Epidermal melanocyte (primary cell): ENCODE measurements at regions not wholly inside any gene's neighbourhood (a gene's known extent, or its start where the extent isn't known, plus 50 kb on each side); places are given as distances from the start of the nearest gene placed in this dataset.
"Not testable (repeated sequence)": the region's sequence is repeated elsewhere in the genome, so short reads cannot be mapped to it uniquely, and the experiment has no call there.

Source experiments
- DNase-seq: peaks from one replicate; pipeline ENCODE4 v3.0.0; 2011; ENCODE audit warnings: low spot score; ENCODE audit not compliant: insufficient read length

GRCh38 chr2:158866082-158866481 lies 71.0 kb downstream of the DAPL1 start:
- not testable (repeated sequence) for DNase-seq

DNA sequence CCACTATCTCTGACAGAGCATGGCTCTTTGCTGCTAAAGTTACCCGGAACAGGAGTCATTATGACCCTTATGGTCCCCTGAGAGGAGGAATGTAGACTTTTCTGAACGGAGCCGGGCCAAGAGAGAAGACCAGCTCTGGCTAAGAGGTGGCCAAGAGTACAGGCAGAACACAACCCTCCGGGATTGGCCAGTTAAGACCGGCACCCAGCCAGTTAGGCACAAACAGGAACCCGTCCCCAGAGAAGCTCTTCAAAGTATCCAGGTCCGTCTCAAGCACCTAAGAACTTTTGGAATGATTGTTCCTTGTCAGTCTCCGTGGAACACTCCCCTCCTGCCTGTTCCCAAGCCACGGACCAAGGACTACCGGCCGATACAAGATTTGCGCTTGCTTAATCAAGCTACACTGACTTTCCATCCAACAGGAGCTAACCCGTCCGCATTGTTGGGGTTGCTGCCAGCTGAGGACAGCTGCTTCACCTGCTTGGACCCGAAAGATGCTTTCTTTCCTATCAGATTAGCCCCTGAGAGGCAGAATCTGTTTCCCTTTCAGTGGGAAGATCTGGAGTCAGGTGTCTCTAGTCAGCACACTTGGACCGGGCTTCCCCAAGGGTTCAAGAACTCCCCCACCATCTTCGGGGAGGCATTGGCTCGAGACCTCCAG lies 72.5 kb downstream of the DAPL1 start:
- not testable (repeated sequence) for DNase-seq

GRCh38 chr2:158868386-158868785 lies 73.3 kb downstream of the DAPL1 start:
- DNase-seq: not testable (repeated sequence)

DNA sequence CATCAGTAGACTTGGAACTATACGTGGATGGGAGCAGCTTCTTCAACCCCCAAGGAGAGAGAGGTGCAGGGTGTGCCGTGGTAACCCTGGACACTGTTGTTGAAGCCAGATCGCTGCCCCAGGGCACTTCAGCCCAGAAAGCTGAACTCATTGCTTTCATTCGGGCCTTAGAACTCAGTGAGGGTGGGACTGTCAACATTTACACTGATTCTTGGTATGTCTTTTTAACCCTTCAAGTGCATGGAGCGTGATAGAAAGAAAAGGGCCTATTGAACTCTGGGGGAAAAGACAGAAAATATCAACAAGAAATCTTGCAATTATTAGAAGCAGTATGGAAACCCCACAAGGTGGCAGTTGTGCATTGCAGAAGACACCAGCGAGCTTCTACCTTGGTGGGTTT lies 74.0 kb downstream of the DAPL1 start:
- DNase-seq: not testable (repeated sequence)

DNA sequence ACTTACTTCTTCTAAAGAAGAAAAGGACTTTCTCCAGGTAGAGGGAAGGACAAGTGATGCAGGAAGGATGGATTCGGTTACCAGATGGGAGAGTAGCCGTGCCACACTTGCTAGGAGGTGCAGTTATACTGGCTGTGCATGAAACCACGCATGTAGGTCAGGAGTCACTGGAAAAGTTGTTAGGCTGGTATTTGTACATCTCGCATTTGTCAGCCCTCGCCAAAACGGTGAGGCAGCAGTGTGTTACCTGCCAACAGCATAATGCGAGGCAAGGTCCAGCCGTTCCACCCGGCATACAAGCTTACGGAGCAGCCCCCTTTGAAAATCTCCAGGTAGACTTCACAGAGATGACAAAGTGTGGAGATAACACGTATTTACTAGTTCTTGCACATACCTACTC lies 74.5 kb downstream of the DAPL1 start:
- DNase-seq: not testable (repeated sequence)

- DNase-seq: no peak
Measured at GRCh38 chr2:158878003-158878402, 82.9 kb downstream of the DAPL1 start.

GRCh38 chr2:158879229-158879903 lies 84.2 kb downstream of the DAPL1 start:
- DNase-seq: no peak

DNA sequence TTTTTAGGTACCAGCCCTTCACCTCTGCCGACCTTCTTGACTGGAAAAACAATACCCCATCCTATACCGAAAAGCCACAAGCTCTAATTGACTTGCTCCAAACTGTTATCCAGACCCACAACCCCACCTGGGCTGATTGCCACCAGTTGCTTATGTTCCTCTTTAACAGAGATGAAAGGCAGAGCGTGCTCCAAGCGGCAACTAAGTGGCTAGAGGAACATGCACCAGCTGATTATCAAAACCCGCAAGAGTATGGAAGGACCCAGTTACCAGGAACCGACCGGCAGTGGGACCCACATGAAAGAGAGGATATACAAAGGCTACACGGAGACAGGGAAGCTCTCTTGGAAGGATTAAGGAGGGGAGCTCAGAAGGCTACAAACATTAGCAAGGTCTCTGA lies 86.1 kb upstream of the TANC1 start:
- DNase-seq: no peak

GRCh38 chr2:158884552-158884951 lies 83.9 kb upstream of the TANC1 start:
- DNase-seq: not testable (repeated sequence)

DNA sequence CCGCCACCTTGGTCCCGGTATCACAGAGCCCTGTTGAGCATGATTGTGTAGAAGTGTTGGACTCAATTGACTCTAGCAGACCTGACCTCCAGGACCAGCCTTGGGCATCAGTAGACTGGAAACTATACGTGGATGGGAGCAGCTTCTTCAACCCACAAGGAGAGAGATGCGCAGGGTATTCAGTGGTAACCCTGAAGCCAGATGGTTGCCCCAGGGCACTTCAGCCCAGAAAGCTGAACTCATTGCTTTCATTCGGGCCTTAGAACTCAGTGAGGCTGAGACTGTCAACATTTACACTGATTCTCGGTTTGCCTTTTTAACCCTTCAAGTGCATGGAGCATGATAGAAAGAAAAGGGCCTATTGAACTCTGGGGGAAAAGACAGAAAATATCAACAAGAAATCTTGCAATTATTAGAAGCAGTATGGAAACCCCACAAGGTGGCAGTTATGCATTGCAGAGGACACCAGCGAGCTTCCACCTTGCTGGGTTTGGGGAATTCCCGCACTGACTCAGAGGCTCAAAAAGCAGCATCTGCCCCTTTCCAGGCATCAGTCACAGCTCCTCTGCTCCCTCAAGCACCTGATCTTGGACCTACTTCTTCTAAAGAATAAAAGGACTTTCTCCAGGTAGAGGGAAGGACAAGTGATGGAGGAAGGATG lies 83.3 kb upstream of the TANC1 start:
- DNase-seq: not testable (repeated sequence)

DNA sequence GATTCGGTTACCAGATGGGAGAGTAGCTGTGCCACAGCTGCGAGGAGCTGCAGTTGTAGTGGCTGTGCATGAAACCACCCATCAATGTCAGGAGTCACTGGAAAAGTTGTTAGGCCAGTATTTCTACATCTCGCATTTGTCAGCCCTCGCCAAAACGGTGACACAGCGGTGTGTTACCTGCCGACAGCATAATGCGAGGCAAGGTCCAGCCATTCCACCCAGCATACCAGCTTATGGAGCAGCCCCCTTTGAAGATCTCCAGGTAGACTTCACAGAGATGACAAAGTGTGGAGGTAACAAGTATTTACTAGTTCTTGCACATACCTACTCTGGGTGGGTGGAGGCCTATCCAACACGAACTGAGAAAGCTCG lies 82.8 kb upstream of the TANC1 start:
- not testable (repeated sequence) for DNase-seq

DNA sequence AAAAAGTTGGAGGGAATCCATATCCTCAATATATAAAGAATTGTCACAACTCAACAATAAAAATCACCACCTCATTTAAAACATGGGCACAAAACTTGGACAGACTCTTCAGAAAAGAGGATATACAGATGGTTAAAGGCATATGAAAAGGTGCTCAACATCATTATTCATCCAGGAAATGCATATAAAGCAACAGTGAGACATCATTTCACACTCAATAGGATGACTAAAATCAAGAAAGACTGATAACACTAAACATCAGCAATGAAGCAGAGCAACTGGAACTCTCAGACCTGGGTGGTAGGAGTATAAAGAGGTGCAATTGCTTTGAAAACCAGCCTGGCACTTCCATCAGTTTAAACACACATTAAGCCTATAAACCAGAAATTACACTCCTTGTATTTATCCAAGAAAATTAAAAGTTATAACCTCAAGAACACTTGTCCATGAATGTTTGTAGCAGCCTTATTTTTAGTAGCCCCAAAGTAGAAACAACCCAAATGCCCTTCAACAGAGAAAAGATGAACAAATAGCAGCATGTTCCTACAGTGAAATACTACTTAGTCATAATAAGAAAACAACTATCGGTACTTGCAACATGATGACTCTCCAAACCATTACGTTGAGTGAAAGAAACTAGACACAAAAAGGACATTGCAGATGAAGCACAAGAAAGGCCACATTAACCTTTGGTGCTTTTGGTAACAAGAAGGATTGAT lies 79.1 kb upstream of the TANC1 start:
- no peak for DNase-seq

- DNase-seq: no peak
Measured at GRCh38 chr2:158890296-158890905, 78.0 kb upstream of the TANC1 start.

DNA sequence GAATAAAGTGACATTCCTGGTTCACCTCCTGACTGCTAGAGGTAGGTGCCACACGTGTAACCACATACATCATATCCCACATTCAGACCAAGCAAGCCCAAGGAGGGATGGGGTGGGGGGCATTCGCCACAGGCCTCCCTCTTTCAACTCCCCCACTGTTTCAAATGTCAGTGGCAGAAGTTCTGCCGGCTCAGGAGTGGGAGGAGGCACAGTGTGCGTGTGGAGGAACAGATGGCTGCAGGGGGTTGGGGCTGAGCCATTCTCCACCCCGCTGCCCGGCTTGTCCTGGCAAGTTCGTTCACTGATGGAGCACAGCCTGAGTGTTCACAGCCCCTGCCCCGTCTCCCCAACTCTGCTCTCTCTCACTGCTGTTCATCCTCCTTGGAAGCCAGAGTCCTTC lies 75.4 kb upstream of the TANC1 start:
- peak; percentile 60 for DNase-seq

- no peak for DNase-seq
Measured at GRCh38 chr2:158893474-158893873, 75.0 kb upstream of the TANC1 start.

DNA sequence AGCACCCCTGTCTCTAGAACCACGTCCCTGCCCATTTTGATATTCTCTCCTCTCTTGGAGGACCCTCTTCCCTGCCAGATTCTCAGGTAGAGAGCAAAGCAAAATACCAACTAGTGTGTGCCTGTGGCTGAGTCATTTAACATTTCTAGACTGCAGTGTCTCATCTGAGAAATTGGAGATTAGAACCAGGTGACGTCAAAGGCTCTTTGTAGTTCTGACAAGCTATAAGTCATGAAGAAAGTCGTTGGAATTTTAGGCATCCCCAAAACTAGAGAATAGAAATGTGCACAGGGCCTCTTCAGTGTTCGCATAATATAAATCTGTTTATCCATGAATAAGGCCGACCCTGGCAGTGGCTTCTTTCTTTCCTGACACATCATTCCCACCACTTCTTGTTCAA lies 74.4 kb upstream of the TANC1 start:
- no peak for DNase-seq

DNA sequence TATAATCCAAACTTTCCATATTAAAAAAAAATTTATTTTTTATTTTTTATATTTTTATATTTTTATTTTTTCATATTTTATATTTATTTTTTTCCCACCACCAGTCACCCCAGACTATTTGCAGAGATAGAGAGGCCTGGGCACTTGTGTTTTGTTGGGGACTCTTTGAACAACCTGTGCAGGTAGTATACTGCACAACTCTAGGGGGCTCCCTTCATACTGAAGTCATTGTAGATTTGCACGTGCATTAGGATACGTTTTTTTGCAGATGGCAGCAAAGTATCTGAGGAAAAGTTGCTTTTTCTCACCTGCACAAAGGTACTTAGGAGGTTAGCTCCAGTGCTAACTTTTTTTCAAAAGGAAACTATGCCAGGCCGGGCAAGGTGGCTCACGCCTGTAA lies 73.9 kb upstream of the TANC1 start:
- DNase-seq: no peak

DNA sequence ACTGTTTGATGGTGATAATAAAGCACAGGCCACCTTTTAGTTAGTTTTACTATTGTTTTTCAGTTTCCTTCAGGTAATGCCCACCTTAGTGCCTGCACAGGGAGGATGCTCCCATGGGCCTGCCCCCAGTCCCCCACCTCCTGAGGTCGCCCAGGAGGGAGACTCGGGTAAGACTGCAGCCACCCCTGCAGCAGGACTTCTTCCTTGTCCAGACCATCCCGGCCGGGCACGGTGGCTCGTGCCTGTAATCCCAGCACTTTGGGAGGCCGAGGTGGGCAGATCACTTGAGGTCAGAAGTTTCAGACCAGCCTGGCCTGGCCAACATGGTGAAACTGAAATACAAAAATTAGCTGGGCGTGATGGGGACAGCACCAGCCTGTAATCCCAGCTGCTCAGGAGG lies 68.1 kb upstream of the TANC1 start:
- DNase-seq: no peak

DNA sequence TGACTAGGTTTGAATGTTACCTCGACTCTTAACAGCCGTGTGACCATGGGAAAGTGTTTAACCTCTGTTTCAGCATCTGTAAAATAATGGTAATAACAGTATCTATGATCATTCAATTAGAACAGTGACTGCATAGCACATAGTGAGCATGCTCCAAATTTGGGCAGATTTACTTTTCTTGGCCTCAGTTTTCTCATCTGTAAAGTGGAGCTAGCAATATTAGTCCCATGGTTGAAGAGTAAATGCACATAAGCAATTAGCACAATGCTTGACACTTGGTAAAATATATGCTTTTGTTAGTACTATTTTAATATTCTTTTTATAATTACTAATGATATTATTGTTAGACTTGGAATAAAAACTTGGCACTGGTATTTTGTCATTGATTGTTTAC lies 66.4 kb upstream of the TANC1 start:
- DNase-seq: no peak

DNA sequence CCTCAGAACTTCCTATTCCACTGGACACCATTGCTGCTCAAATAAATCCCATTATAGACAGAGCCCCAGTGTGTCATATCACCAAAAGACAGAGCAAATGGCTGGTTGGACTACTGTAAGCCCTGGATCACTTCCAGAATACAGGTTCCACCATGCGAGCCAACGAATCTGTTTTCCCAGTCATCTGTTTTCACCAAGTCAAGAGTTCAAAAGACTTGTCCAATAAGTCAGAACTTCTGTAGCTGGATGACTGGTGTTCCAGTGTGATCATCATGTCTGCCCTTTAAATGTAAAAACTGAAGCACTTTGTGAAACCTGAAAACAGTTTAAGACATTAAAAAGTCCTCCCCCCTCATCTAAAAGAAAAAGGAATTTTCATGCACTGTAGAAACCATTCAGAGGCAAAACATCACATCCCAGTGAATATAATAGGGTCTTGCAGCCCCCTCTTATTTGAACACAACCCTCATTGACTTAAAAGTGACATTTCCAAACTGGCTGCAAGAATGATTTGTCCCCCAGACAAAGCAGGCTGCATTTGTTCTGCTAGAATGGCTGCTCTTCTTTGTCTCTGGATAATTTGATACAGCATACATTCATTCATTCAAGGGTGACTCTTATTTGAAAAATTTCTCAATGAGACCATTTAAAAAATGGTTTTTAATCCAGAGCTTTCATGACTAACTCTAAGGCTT lies 64.6 kb upstream of the TANC1 start:
- DNase-seq: no peak

DNA sequence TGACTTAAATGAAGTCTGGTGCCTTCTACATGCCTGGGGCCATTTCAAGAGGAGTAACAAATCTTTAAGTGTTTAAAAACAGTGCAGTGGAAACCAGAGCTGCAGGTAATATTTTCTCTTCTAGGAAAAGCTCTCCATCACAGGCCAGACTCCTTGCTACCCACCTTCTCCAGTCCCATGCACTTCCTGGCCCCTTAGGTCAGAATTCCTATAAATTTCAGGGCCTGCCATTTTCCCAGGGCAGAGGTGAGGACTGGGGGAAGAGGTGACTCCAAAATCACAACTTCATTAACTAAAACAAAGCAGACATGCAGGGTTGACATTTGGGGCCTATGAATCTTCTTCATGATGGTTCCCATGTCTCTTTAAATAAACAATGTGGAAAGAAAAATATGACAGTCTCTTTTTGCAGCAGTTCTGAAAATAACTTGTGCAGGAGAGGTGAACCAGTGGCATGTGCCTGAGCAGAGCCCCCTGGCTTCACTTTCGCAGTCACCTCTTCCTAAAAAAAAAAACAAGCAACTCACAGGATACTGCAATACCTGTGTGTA lies 63.7 kb upstream of the TANC1 start:
- no peak for DNase-seq
